Sciatic nerve (tissue), 2 donors: ENCODE measurements at regions not wholly inside any gene's neighbourhood (a gene's known extent, or its start where the extent isn't known, plus 50 kb on each side); places are given as distances from the start of the nearest gene placed in this dataset.
A peak's percentile ranks its signal among the peaks of the same experiment; 100 is the strongest.

Experiments
- ATAC-seq: fragments of 200-7000 bp; cut with Tn5 transposase; one replicate; pipeline ENCODE4 v1.9.1; 2020; ENCODE audit warnings: mild to moderate bottlenecking, moderate library complexity
- DNase-seq: peaks from one replicate; pipeline ENCODE4 v3.0.0-alpha.2; 2020; ENCODE audit warnings: low spot score
- intact Hi-C: fragments of 100-400 bp; cut with DNase I; formaldehyde crosslinking; loops from one replicate; pipeline ENCODE4 v1.14.2; 2022
- donor health status: DM: no; HTN: no; CAD: no.
- donor health status: DM: no; HTN: no; CAD: no.

DNA sequence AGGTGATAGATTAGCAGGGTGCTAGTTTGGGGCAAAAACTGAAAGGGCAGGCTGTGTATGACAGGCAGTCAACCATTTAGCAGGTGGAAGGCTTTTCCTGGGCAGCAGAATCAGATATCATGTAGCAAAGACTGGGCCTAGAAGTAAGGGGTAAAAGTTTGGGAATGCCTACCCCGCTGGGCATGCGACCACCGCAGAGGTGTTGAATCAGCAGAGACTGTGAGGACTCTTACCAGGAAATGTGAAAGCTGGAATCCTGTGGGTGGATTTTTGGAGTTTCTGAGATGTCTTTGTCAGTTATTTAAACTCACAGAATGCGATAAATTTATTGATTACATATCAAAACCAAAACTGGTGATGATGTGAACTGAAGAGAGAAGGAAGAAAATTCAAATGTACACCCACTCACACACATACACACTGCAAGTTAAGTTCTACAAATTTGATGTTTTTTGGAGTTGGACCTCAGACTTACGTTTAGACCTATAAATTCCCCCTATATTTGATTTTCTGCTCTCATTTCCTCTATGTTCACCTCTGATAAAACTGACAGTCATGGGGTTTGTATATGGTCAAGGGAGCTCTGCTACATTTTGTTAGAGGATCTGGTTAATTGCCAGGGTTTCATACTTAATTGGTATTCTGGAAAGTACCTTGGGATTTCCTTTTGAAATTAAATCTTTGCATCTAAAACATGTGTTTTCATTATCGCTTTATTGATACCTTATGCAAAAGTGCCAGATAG, 333.6 kb downstream of the CSNK1G3 start:
- ATAC-seq = no peak

DNA sequence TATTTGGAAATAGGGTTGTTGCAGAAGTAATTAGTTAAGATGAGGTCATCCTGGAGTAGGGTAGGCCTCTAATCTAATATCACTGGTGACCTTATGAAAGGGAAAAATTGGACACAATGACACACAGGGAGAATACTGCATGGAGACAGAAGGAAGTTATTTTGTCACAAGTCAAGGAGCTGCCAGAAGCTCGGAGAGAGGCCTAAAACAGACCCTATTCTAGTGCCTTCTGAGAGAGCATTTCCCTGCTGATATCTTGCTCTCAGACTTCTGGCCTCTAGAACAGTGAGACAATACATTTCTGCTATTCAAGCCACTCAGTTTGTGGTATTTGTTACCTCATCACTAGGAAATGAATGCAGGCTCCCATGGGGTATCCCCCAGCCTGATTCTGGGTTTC, 332.9 kb downstream of the CSNK1G3 start:
- DNase-seq = no peak
- no peak for ATAC-seq
- intact Hi-C loops = no loop called here

More for the DNA sequence above, 333.6 kb downstream of the CSNK1G3 start:
- intact Hi-C loops = no loop called here
- no peak for DNase-seq

DNA sequence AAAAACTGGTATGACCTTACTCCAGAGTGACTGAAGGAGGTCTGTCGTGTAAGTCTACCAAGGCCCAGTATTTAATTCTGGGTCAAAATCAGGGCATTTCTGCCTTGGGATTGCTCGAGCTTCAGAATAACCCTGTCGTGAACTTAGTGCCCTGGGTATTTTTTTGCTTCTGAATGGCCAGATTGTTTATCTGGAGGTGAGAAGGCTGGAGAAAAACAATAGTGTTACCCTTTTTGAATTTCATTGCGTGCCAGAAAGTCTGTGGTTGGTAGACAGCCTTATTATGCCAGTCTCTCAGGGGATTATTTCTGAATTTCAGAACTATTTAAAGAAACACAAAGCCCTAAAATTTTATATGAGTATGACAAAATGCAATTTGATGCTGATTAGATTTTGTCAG, 323.4 kb downstream of the CSNK1G3 start:
- DNase-seq (no peak), ATAC-seq (no peak)
- intact Hi-C loops = no loop called here

DNA sequence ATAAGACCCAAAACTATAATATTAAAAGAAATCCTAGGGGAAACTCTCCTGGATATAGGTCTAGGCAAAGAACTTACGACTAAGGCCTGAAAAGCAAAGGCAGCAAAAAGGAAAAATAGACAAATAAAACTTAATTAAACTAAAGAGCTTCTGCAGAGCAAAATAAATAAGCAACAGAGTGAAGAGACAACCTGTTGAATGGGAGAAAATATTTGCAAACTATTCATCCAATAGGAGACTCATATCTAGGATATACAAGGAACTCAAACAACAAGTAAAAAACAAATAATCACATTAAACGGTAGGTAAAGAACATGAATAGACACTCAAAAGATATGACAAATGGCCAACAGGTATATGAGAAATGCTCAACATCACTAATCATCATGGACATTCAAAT, 318.6 kb downstream of the CSNK1G3 start:
- no peak for ATAC-seq
- intact Hi-C loops = no loop called here

DNA sequence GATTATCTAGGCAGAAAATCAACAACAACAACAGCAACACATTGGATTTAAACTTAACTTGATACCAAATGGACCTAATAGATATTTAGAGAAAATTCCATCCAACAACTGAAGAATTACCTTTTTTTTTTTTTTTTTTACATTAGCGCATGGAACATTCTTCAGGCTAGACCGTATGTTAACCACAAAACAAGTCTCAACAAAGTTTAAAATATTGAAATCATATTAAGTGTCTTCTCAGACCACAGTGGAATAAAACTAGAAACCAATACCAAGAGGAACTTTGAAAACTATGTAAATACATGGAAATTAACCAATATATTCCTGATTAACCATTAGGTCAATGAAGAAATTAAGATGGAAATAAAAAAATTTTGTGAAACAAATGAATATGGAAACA, 315.8 kb downstream of the CSNK1G3 start:
- intact Hi-C loops = no loop called here
- DNase-seq (no peak), ATAC-seq (no peak)

More for the DNA sequence above, 318.6 kb downstream of the CSNK1G3 start:
- DNase-seq = no peak

DNA sequence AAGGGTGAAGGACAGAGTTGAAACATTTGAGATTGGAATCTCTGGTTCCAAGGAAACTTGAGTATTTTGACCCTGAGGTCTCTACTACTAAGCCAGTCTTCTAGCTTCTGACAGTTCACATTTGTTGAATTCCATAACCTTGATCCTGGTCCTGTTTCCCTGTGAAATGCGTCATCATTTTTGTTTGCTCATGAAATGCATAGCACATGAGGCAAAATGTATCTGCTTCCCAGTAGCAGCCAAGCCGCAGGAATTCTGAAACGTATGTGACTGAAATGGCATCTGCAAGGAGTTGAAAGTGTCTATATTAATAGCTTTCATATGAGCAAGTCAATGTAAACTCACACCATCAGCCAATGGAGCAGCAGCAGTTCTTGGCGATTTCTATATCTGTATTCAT, 307.9 kb downstream of the CSNK1G3 start:
- intact Hi-C loops = no loop called here
- no peak for DNase-seq
- no peak for ATAC-seq

DNA sequence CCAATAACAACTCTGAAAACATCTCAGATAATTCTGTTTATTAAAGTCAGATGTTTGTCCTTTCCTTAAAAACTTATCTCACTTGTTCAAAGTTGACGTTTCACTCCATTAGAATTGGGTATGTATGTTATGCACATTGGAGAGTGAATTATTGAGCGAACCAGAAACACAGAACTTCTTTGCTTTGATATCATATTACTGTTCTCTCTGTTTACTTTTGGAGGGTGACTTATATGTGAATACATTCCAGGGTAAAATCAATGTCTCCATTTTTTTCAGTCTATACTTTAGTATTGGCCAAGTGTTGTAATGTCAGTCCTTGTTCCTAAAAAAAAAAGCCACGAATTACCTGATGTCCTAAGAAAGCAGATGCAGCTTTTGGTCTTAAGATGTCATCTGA, 307.4 kb downstream of the CSNK1G3 start:
- intact Hi-C loops = no loop called here
- no peak for DNase-seq
- no peak for ATAC-seq

DNA sequence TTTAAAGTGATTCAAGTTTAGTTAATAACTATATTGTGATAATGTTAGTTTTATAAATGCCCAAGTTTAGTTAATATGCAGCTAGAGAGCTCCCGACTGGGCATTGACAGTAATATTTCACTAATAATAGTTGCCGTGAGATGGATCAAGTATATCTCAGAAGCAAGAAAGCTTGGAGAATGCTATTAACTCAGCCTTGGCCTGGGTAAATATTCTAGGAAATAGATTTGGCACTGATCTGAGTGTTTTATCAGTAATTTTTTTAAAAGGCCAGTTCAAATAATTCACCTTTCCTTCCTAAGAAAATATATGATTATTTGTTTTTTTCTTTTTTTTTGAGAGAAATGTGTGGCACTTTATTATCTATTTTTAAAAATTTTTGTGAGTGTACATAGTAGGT, 305.3 kb downstream of the CSNK1G3 start:
- ATAC-seq (no peak), DNase-seq (no peak)
- intact Hi-C loops = no loop called here

DNA sequence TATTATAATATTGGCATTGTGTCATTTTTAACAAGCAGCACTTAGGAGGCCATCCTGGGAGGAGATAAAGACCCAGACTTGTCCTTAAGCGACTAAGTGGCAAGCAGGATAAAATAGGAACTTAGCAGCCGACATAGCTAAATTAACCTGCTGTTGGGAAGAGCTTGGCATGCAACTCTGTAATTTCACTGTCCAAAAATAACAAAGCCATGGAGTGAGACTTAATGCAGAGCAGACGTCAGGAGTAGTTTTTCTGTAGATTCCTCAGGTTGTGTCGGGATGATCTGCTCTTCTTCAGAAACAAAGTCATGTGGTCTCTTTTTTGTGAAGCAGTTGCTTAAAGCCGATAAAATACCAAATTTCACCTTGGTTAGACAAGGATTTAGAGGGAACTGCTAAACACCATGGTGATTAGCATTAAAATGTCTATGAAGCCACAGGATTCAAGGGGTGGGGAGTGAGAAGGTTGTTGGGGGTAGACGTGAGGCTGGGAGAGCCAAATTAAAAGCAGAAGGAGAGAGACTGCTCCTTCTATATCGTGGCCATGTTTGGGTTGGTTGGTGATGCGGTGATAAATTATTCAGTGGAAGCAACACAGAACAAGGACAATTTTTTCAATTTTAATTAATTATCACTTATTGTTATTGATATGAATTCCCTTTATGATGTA, 303.0 kb downstream of the CSNK1G3 start:
- ATAC-seq (no peak), DNase-seq (no peak)
- intact Hi-C loops = no loop called here

DNA sequence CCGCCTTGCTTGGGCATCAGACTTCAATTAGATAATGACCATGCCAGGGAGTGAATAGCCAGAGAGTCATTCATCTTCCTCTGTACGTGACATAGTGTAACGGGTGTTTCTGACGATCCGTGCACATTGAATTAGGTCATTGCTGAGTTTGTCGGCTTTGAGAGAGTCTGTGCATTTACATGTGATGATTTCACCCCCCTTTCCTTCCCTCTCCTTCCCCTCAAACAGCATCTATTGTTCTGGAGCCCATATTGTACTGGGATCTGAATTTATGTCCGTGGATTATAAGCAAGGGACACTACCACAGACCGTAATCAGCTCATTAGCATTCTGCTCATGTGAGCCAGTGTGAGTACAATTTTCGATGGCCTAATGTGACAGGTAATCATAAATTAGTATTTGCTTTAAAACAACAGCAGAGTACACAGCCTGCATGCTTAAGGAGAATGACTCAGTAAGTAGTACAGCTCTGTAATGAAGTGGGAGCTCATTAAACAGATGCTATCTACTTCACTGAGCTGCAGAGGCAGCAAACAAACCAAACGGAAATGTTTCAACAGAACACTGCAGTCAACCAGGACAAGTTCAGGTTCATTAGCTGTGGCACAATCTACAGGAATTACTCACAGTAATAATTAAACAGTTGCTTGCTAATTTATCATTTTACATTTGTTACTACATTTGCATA, 302.1 kb downstream of the CSNK1G3 start:
- intact Hi-C loops = no loop called here
- ATAC-seq (no peak), DNase-seq (no peak)

DNA sequence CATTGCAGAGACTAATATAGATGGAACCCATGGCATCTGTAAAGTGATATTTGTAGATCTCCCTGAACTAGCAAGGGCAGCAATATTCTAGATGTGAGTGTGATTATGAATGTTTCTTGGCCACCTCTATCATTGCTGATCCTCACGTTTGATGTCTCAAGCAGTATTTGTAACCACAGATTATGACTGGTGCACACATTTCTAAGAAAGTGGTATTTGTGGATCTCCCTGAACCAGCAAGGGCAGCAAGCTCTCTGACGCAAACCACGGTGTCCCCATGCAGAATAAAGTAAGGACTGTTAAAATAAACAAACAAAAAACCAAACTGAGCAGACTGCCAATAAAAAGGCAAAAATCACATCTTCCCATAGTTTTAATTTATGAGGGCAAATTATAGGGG, 301.3 kb downstream of the CSNK1G3 start:
- no peak for ATAC-seq
- no peak for DNase-seq
- intact Hi-C loops = no loop called here

DNA sequence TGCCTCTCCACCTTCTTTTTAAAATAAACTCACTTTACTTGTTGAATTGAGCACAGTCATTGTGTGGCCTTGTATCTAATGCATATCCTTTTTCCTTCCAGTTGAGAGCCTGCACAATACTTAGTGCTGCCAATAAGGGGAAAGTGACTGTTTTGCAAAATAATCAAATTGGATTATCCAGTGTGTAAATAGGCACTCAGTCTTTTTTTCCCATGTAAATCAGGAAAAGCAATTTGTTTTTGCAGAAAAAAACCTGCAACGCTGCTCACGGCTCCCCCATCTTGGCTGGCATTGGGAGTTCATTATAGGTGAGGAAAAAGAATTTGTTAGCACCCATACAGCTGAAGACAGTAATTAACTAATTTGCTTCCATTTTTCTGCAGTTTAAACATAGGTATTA, 299.9 kb downstream of the CSNK1G3 start:
- intact Hi-C loops = no loop called here
- DNase-seq (no peak), ATAC-seq (no peak)

DNA sequence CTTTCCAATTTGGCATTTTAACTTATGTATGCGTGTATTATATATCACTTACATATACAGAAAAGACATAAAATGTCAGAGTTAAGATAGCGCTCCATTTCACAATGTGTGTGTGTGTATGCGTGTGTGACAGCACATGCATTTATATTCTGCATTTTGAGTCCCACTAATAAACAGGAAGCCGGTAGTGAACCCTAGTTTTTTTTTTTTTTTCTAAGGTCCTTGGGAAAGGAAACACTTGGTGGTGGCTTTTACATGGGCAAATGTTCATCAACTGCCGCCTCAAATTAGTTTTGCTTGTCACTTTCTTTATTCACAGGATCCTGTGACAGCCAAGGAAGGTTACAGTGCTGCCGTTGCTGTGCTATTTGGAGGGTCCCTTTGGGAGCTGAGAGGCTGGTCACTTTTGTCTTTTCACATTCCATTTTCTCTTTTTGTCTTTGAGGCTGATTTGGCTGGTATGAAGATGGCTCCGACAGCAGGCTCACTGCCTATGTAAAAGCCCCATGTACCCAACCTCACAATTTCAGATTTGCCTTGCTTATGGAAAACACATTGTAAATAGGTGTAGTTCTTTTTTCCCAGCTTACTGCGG, 298.9 kb downstream of the CSNK1G3 start:
- intact Hi-C loops = no loop called here
- DNase-seq = no peak
- ATAC-seq = no peak

DNA sequence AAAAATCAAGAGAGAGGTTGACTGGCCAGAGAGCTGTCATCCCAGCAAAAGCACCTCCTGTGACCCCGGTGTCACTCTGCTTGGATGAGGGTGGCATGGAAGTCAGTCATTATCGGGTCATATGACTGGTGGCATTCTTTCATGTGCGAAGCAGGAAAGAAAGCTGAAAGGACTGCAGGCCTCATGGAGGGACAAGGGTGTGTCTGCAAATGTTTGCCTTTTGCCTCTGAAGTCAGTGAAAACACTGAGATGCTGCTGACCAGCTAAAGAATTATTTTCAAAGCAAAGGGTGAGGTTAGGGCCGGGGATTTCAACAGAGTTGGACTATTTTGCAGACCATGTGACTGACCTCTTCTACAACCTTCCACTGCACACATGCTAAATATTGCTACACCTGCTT, 298.3 kb downstream of the CSNK1G3 start:
- no peak for DNase-seq
- ATAC-seq = peak; percentile 86
- intact Hi-C loops = no loop called here

DNA sequence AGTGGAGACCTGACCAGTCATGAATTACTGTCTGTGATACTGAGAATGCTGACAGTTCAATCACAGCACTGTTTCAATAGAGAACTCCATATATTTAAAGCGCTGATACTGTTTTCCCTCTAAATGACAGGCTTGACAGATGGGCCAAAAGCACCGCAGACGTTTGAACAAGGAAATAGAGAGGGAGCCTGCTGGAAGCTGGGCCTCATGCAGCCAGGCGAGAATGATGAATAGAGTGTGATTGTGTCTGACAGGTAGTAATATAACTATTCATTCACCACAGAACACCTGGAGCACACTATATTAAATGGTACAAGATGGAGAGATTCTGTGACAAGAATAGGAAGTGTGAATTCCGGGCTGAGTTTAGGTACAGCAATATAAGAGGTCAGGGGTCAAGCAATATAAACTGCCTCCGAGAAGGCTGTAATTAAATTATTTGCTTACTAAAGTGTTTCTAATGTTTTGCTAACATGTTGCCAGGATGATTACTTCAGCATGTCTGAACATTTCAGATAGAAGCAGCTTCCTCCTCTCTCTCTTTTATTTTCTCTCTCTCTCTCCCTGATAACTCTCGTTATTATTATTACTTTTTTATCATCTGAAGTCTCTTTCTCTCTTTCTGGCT, 297.7 kb downstream of the CSNK1G3 start:
- no peak for DNase-seq
- no peak for ATAC-seq
- intact Hi-C loops = no loop called here

DNA sequence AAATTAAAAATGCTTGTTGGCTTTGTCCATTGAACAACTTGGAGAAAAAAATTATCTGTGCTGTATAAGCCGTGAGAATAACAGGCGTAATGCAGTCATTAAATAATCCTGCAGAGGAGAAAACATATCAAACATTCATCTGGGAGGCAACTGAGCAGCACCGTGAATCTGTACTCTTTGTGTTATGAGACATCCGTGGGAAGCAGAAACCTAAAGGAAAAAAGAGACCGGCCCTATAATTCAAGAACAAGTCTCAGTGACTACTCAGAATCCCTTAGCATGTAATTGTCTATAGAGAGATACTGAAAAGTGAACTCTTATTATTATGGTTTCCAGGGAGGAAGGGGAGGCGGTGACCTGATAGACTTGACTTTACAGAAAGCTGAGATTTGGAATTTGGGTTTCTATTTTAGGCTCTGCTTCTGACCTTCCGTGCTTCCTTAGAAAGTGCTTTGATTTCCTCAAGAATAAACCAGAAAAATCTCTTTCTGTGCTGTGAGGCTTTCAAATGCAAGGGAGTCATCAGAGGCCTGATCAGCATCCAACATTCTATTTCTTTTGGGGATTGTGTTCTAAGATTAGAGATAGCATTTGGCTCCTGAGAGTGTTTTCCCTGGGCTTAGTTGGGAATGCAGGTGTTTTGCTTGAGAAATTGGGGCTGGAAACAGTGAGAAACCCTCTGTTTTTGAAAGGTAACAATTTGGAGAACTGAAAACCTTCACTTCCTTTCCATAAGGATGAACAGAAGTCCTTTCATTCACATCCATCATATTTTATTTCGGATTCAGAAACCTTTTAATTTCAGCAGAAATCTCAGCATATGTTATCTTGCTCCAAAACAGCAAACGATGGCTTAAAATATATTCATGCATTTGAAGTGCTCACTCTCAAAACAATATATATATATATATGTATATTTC, 296.7 kb downstream of the CSNK1G3 start:
- ATAC-seq (no peak), DNase-seq (no peak)
- intact Hi-C loops = no loop called here

DNA sequence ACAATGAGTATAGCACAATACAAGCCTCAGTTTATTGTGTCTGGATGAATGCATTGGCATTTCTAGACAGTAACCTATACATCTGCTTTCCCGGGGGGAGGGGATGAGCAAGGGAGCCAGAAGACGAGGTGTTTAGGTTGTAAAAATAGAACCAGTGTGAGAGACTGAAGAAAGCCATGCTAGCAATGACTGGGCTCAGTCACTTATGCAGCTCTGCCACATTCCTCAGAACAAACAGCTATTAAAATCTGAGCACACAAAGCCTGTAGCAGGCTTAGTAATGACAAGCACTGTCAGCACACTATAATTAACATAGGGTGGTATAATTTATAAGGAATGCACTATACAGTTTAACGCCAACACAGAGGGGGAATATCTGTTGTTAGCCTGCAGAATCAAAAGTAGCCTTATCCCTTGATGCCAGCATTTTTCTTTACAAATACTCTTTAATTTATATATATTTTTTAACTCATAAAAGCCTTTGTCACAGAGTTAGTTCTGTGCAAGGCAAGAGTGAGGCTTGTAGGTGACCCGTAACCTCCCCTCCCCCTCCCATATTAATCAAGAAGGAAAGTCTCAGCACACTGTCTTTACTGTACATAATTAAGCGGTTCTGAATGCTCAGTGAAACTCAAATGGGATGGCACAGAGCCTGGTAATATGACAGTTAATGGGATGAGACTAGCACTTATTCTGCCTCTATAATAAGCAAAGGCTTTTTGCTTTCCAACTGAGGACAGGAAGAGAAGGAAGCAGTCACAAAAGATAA, 295.4 kb downstream of the CSNK1G3 start:
- no peak for ATAC-seq

DNA sequence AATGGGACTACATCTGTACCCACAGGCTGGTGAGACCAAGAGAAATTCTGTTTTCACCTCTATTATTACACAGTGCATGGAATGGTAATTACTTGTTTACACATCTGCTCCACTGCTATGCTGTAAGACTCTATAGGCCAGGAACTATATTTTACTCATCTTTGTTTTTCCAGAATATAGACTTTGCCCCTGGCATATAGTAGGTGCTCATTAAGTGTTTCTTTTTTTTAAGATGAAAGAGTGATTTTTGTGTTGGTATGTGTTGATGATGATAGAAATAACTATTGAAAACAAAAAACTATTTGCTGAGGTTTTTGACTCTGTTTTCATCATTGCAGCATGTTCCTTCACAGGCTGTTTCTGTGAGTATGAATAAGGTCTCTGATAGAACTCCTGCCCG, 294.7 kb downstream of the CSNK1G3 start:
- ATAC-seq = no peak
- DNase-seq = no peak
- intact Hi-C loops = no loop called here

More for the DNA sequence above, 295.4 kb downstream of the CSNK1G3 start:
- intact Hi-C loops = no loop called here
- no peak for DNase-seq
